ENCODE measurements at regions not wholly inside any gene's neighbourhood (a gene's known extent, or its start where the extent isn't known, plus 50 kb on each side); places are given as distances from the start of the nearest gene placed in this dataset.
A peak's percentile ranks its signal among the peaks of the same experiment; 100 is the strongest.

DNA sequence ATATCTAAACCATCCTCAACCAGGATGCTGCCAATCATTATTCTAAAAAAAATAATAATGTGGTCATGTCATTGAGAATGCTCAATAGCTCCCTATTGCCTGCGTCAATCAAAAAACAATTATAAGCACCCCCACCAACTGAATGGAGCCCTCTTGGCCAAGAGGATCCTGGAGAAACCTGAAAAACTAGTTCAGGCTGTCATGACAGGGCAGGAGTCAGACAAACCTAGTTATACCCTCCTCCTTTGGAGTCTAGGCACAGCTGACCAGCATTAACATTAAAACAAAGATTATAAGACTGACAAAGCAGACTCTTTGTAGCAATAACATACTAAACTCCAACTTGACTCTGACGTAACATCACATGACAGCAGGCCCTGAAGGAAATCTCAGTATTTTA, 119.2 kb upstream of the CCL2 start:
- DNase-seq (ENCODE audit: low spot score in 2 of 2) (no peak), FAIRE-seq (no peak)

DNA sequence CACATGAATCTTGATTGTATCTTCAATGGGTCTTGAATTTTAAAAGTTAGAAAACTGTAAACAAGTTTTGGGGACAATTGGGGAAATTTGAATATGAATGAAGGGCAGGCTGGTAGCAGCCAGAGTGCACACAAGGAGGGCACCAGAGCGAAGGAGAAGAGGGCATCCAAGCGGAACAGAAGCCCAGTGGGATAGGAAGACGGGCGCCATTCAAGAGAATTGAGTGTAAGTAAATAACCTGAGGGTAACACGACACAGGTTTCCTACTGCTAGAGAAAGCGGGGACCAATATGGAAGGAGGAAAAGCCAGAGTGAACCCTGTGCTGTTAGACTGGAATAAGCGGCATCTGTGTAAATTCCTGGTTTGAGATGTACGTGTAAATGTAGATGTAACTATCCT, 115.1 kb upstream of the CCL2 start:
- FAIRE-seq = no peak
- DNase-seq (ENCODE audit: low spot score in 2 of 2) = no peak

DNA sequence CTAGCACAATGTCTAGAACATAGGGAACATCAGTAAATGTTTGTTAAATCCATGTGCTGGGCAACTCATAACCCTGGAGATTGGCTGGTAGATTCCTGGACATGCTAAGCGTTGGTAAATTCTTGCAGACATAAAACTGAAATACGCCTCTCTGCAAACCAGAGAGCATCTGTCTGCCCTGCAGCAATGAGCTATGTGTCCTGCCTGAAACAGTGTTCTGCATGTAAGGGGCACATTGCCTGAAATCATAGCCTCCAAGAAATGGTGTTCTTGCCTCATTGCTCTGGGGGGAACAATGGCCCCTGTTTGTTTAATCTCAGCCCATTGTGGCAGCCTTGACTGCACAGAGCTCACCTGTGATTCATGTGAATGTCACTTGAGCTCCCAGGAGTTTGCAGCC, 113.5 kb upstream of the CCL2 start:
- DNase-seq (ENCODE audit: low spot score in 2 of 2) (no peak), FAIRE-seq (no peak)

DNA sequence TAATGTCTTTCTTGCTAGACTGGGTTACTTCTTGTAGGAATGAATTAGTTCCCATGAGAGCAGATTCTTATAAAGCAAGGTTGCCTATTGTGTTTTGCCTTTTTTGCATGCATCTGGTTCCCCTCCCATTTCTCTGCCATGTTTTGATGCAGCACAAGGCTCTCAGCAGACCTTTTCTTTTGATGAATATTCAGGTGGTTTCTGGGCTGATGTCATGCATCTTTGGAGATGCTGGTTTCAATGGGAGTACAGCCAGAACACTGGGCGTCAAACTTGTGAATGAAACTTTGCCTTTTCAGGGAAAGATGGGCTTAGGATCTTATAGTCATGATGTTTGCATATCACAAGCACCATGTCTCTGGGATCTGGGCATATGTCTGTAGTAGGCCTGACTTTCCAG, 111.7 kb upstream of the CCL2 start:
- DNase-seq (ENCODE audit: low spot score in 2 of 2) (no peak), FAIRE-seq (no peak)

DNA sequence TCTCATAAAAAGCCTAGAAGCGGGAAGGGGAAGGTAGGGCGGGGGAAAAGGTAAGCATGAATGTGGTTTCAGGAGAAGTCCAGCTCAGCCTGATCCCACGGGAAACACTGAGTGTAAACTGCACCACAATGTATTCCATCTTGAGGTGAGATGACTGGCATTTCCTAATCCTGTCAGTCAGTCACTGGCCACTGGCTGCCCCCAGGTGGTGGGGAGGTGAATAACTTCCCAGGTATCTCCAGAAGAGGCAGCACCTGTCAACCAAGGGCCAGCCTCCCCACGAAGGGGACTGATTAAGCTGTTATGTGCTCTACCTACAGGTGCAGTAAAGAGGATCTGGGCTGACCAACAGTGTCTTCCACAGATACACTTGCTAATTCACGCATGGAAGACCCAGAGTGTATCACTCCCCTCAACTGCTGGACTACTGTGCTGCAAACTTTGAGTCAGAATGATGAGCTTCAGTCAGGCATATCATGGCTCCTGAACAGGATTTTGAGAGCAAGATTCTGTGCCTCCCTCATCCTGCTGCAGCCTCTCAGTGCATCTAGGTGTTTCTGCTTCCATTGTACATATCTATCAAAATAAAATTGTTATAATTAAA, 108.5 kb upstream of the CCL2 start:
- DNase-seq (ENCODE audit: low spot score in 2 of 2) (no peak), FAIRE-seq (no peak)

DNA sequence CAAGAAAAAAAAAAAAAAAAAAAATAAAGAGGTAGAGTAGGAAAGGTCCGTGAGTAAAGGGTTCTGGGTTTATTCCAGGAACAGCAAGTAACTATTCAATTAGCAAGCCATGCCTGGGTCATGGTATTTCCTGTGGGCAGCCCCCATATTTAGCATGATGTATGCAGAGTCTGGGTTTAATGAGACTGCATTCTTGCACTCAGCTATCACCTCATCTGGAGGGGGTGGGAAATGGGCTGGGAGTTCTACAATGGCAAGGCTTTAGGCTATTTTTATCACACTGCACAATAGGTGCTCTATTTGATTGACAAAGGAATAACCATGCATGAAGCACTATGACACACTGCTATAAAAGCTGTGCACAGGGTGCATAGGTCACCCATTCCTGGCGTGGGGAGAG, 104.0 kb upstream of the CCL2 start:
- DNase-seq (ENCODE audit: low spot score in 2 of 2) (no peak), FAIRE-seq (no peak)

DNA sequence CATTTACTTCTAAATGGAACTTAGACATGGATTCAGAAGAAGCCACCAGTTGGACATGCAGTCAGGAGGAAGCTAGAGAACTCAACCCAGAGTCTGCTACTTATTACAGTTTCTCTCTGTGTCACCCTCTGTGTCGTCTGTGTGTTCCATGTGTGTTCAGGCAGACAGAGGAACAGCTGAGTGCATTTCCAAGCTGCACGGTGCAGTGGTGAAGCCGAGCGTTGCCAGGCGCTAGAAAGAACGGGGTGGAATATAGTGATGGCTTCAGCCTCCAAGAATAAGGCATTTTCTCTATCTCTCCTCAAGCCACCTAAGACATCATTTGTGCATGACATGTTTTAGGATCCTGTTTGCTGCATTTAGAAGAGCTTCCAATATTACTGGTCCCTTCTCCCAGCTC, 101.1 kb upstream of the CCL2 start:
- DNase-seq (ENCODE audit: low spot score in 2 of 2) = no peak
- no peak for FAIRE-seq

DNA sequence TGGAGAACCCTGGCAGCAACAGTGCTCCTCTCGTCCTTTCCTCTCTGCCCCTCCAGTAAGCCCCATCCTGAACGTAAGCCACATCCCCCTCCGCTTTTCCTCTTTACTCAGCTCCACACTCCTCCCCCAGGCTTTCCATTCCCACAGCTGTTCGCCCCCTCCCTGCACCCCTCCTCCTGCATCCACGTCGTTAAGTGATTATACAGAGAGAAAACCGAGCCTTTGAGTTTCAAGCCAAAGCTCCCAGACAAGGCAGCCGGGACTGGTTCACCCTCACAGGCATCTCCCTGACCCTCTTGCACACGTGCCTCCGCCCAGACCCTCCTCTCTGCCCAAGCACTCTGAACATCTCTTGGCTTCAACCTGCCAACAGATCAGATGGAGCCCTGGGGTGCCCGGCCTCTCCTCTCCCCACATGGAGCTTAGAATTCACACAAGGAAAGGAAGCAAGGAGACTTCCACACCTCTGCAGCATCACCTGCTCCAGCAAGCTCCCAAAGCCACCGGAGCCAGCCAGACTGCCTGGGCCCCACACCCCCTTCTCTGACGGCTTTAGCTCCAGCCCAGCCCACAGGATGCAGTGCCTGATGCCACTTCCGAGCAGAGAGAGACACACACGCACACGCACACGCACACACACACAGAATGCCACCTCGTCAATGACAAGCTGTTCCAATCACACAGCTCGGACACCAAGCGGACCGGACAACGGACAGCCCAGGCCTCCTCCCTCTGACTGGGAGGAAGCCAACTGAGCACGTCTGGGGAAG, 99.9 kb upstream of the CCL2 start:
- DNase-seq (ENCODE audit: low spot score in 2 of 2) (peak in 1 of 2 donors; percentile 13), FAIRE-seq (no peak)

DNA sequence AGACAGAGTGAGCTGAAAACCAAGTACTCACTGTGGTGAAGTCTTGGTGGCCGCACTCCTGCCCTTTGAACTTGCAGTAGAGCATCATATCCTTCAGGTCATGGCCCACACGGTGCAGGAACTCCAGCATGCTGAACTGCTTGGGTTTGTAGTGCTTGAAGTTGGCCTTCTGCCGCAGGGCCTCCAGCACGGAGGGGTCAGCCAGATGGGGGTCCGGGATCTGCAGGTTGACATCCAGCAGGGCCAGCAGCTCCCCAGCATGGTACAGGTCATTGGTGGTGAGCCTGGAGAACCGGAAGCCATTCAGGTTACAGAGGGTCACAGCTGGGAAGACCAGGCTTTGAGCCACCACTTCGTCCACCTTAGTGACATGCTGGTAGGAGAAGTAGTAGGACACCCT, 99.1 kb upstream of the CCL2 start:
- FAIRE-seq = no peak

DNA sequence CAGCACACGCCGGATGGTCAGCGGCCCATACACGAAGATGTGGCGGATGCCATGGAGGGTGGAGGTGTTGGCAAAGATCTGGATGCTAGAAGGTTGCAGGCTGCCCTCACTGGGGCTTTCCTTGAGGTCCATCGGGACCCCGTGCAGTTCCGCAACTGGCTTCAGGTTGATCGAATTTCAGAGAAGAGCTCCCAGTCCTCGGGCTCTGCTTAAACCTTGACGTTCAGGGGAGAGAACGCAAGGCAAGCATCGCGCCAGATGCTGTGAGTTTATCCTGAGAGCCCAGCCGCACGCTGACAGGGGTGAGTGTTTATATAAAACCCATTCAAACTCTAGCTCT, 98.7 kb upstream of the CCL2 start:
- no peak for DNase-seq (ENCODE audit: low spot score in 2 of 2)
- no peak for FAIRE-seq

More for the DNA sequence above, 99.1 kb upstream of the CCL2 start:
- DNase-seq (ENCODE audit: low spot score in 2 of 2) = no peak

DNA sequence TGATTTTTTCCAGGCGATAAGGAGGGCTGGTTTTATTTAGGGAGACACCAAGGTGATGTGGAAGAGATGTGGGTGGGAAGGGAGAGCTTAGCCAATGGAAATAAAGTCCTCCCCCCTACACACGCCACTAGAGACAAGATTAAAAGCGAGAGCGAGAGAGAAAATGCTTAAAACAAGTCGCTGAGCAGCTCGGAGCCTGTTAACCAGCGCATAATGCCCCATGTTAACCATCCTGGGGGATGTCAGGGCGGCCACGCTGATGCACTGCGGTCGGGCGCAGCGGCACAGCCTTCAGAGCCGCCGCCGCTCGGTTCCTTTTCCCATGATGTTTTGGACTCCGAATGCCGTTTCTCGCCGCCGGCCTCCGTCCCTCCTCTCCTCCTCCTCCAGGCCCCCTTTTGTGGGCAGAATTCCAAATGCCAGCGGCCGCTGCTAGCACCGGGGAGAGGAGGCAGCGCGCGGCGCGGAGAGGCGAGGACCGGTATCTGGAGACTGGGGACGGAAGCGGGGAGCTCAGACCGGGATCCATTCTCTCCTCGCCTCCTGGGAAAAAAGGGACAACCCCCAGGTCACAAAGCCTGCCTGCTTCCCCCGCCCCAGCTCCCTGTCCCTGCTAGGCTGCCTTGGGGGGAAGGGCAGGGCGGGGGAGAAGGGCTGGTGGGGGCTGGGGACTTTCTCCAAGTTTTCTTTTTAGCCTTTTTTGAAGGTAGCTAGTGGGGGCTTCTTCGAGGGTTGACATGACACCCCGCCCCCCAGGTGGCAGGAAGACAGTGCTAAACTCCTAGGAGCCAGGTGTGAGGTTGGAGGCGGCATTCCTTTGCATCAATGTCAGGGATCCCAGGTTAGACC, 98.1 kb upstream of the CCL2 start:
- FAIRE-seq = no peak
- DNase-seq (ENCODE audit: low spot score in 2 of 2) = peak in 1 of 2 donors; percentile 26

DNA sequence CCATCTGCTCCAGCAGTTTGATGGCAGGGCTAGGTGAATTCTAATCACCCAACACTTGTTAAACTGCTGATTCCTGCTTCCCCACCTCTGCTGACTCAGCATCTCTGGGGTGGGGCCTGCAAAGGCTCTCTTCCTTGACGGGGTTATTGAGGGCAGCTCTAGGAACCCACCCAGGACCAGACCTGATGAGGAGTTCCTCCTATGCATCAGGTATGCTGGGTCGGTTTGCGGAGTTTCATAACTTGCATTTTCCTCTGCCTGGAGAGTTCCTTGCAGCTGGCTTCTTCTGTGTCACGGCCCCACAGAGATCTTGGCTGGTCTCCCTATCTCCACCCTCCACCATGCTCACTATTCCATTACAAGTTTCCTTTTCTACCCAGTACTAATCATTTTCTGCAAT, 93.4 kb upstream of the CCL2 start:
- DNase-seq (ENCODE audit: low spot score in 2 of 2) = no peak
- no peak for FAIRE-seq

DNA sequence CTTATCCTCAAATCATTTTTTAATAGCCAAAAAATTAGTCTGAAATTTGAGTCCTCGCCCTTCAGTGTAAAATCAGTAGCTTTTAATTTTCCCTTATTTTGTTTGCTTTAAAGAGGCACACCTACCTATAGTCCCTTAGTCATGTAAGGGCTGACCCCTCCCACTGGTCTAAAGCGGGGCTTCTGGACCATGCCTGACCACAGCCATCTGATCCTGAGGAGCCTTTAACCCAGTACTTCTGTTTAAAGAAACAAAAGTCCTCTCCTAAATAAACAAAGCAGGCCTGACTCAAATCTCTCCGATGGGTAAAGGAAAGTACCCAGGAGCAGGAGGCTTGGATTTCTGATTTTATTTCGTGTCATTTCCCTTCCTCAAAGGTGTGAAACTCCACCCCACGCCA, 92.0 kb upstream of the CCL2 start:
- FAIRE-seq = no peak
- no peak for DNase-seq (ENCODE audit: low spot score in 2 of 2)

DNA sequence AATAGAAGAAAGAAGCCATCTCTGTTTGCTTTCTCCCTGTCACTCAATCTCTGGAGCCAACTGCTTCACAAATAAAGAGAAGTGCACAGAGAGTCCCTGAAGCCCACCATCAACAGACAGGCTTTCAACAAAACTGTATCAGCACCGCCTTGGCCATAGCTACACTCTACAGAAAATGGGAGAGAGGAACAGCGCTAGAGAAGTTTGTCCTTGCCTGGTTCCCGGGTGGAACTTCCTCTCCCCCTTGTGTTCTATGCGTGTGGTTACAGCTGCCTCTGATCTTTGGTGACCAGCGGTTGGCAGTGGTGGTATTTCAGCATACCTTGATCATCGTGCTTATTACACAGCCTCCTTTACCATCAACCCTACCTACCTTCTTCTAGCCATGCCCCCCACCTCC, 91.4 kb upstream of the CCL2 start:
- FAIRE-seq (no peak), DNase-seq (ENCODE audit: low spot score in 2 of 2) (peak in 1 of 2 donors; percentile 18)

DNA sequence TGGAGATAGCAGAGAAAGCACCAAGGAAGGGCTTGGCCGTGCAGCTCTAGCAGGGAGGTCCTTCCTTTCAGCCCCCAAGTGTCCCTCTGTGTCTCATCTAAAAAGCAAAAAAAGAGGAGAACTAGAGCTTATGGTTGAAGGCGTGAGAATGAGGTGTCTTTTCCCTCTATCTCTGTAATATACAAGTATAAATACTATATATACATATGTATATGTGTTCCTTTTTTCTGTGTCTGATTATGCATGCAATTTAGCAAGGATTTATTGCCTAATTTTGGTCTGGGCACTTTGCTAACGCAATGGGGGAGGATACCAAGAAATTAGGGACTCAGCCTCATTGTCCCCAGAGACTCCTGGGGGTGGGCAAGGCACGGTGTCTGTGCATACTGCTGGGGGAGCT, 90.2 kb upstream of the CCL2 start:
- DNase-seq (ENCODE audit: low spot score in 2 of 2) = no peak
- FAIRE-seq = no peak

DNA sequence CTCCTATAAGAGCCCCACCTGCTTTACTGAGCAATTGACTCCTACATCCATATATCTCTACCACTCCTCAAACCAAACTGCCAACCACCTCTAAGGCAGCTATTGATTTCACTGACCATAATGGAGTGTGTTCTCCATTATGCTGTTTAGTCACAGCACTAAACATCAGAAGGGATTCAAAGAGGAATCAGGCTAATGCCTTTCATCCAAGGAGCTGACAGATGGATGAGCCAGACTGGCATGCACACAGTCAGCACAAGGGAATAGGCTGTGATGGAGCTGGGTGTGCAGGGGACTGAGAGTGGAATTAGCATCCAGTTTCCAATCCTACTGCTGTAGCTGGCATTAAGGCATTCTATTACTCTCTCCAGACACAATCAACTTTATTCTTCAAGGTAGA, 88.7 kb upstream of the CCL2 start:
- no peak for DNase-seq (ENCODE audit: low spot score in 2 of 2)
- FAIRE-seq = no peak

DNA sequence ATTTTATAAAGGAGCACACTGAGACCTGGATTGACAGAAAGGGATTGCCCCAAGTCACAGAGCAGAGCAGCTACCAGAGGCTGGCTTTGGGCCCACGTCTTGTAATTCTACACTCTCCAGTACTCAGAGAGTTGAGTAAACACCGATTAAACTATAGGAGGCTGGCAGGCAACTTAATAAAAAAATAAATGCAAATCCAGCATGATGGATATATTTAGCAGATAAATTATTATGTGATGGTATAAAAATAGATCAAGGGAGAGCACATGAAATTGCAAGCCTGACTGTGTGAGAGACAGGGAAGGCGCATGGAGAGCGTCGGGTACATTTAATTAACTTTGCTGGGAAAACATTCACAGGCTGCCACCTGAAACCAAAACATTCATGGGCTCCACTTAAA, 87.7 kb upstream of the CCL2 start:
- FAIRE-seq = no peak
- DNase-seq (ENCODE audit: low spot score in 2 of 2) = no peak

DNA sequence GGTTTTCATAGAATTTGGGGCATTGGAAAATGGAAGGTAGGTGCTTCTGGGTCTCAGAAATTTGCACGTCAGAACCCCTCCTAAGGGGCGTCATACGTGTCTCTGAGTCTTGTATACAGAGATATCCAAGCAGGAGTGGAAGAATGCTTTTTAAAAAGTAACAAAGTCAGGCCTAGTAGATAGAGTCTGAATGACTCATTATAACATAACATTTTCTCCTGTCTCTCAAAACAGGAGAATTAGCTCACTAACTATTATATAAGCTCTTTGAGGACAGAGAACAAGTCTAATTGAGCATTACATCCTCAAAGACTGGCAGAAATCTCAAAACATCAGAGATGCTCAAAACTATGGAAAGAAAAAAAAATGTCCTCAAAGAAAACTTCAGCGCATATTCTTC, 86.1 kb upstream of the CCL2 start:
- FAIRE-seq (no peak), DNase-seq (ENCODE audit: low spot score in 2 of 2) (no peak)

DNA sequence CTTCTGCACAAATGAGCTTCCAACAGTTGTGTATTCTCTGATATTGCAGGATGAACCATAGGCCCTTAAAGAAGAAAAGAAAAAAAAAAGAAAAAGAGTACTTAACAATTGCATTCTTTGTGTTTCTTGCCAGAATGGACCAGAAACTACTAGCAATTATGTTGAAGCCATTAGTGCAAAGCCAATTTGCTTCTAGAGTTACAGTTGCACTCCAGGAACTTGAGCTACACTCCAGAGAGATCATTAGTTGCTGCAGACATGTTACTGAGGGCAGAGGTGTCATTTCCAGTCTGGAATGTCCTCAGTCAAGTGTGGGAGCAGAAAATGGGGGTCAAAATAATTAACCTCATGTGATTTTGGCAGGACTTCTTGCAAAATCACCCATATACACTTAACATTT, 85.6 kb upstream of the CCL2 start:
- FAIRE-seq = no peak

DNA sequence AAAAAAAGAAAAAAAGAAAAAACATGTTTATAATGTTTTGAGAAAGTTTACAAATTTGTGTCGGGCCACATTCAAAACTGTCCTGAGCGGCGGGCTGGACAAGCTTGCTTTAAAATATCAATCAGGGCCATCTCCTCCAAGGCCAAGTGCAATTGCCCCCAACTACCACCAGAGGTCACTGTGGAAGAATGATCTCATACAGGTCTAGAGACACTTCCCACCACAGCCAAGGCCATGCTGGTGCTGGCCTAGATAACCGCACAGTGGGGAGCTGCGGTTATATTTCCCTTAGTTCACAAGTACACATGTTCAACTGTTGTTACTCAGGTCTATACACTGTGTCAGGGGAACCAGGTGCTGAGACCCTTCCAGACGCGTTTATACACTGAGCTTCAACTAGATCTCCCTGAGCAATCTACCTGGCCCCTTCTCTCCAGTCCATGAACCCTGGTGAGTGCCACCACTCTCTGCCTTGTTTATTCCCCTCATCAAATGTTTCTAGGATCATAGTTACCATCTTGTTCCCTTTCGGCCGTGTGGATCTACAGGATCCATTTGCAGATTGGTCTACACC, 83.8 kb upstream of the CCL2 start:
- DNase-seq (ENCODE audit: low spot score in 2 of 2) (peak in 1 of 2 donors; percentile 40), FAIRE-seq (no peak)

More for the DNA sequence above, 85.6 kb upstream of the CCL2 start:
- no peak for DNase-seq (ENCODE audit: low spot score in 2 of 2)

DNA sequence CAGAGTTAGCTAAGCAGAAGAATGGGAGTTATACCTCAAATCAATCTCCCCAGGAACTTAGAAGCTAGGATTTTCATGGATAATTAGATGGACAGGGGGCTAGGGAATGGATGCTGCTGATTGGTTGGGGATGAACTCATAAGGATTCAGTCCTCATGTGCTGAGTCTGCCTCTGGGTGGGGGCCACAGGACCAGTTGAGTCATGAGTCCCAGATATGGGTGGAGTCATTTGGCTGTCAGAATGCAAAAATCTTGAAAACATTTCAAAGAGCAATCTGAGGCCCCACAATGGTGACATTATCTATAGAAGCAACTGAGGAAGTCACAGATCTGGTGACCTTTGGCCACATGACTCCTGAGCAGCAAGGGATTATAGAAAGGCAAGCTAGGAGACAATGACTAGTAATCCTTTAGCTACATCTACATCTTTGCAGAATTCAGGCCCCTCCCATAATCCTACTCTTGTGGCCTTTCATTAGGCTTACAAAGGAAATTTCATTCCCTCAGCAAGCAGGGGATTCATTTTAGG, 82.6 kb upstream of the CCL2 start:
- DNase-seq (ENCODE audit: low spot score in 2 of 2) = no peak
- no peak for FAIRE-seq

Measured in frontal cortex (tissue), 3 donors.